ENCODE measurements at regions not wholly inside any gene's neighbourhood (a gene's known extent, or its start where the extent isn't known, plus 50 kb on each side); places are given as distances from the start of the nearest gene placed in this dataset.

DNA sequence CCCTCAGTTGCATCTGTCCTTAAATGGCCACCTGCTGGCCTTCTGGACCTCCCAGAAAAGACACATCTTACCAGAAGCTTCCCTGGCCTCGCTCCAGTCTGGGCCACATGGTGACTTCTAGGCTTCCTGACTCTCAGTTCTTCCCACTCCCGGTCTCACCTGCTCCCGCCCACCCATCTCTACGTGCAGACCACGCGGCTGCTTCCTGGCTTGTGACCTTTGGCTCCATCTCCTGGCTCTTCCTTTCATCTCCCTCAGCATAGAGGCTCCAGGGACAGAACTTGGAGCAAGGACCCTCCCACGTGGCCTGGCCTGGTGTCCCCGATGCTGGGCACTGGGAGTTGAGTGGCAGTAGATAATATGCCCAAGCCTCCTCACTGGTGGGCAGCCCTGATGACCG lies 124.9 kb upstream of the IRF2BP2 start (continued):
- TF ChIP-seq, protein P1, sequence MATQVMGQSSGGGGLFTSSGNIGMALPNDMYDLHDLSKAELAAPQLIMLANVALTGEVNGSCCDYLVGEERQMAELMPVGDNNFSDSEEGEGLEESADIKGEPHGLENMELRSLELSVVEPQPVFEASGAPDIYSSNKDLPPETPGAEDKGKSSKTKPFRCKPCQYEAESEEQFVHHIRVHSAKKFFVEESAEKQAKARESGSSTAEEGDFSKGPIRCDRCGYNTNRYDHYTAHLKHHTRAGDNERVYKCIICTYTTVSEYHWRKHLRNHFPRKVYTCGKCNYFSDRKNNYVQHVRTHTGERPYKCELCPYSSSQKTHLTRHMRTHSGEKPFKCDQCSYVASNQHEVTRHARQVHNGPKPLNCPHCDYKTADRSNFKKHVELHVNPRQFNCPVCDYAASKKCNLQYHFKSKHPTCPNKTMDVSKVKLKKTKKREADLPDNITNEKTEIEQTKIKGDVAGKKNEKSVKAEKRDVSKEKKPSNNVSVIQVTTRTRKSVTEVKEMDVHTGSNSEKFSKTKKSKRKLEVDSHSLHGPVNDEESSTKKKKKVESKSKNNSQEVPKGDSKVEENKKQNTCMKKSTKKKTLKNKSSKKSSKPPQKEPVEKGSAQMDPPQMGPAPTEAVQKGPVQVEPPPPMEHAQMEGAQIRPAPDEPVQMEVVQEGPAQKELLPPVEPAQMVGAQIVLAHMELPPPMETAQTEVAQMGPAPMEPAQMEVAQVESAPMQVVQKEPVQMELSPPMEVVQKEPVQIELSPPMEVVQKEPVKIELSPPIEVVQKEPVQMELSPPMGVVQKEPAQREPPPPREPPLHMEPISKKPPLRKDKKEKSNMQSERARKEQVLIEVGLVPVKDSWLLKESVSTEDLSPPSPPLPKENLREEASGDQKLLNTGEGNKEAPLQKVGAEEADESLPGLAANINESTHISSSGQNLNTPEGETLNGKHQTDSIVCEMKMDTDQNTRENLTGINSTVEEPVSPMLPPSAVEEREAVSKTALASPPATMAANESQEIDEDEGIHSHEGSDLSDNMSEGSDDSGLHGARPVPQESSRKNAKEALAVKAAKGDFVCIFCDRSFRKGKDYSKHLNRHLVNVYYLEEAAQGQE (IDR thresholded peaks at IDR 0.05; ENCODE audit: borderline replicate concordance): peak; percentile 82
- TF ChIP-seq, protein P1 (CRISPR knock-in tag; IDR thresholded peaks at IDR 0.05; ENCODE audit: low read depth): no peak
- TF ChIP-seq KLF13 (tag; IDR thresholded peaks at IDR 0.05; ENCODE audit: borderline replicate concordance, low read depth) (0 out of 2 replicates have a peak, but pooled peaks have one; percentile 31), ELF4 (CRISPR knock-in tag; IDR thresholded peaks at IDR 0.05) (peak; percentile 69; the same call in 1 of the 2 replicates), ZEB2 (IDR thresholded peaks at IDR 0.05) (0 out of 2 replicates have a peak, but pooled peaks have one; percentile 46), XRCC3 (IDR thresholded peaks at IDR 0.05) (no peak)
- TF ChIP-seq, protein P2, sequence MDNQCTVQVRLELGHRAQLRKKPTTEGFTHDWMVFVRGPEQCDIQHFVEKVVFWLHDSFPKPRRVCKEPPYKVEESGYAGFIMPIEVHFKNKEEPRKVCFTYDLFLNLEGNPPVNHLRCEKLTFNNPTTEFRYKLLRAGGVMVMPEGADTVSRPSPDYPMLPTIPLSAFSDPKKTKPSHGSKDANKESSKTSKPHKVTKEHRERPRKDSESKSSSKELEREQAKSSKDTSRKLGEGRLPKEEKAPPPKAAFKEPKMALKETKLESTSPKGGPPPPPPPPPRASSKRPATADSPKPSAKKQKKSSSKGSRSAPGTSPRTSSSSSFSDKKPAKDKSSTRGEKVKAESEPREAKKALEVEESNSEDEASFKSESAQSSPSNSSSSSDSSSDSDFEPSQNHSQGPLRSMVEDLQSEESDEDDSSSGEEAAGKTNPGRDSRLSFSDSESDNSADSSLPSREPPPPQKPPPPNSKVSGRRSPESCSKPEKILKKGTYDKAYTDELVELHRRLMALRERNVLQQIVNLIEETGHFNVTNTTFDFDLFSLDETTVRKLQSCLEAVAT (IDR thresholded peaks at IDR 0.05): 0 out of 4 replicates have a peak, but pooled peaks have one; percentile 32 to 50
- TF ChIP-seq, protein P3, sequence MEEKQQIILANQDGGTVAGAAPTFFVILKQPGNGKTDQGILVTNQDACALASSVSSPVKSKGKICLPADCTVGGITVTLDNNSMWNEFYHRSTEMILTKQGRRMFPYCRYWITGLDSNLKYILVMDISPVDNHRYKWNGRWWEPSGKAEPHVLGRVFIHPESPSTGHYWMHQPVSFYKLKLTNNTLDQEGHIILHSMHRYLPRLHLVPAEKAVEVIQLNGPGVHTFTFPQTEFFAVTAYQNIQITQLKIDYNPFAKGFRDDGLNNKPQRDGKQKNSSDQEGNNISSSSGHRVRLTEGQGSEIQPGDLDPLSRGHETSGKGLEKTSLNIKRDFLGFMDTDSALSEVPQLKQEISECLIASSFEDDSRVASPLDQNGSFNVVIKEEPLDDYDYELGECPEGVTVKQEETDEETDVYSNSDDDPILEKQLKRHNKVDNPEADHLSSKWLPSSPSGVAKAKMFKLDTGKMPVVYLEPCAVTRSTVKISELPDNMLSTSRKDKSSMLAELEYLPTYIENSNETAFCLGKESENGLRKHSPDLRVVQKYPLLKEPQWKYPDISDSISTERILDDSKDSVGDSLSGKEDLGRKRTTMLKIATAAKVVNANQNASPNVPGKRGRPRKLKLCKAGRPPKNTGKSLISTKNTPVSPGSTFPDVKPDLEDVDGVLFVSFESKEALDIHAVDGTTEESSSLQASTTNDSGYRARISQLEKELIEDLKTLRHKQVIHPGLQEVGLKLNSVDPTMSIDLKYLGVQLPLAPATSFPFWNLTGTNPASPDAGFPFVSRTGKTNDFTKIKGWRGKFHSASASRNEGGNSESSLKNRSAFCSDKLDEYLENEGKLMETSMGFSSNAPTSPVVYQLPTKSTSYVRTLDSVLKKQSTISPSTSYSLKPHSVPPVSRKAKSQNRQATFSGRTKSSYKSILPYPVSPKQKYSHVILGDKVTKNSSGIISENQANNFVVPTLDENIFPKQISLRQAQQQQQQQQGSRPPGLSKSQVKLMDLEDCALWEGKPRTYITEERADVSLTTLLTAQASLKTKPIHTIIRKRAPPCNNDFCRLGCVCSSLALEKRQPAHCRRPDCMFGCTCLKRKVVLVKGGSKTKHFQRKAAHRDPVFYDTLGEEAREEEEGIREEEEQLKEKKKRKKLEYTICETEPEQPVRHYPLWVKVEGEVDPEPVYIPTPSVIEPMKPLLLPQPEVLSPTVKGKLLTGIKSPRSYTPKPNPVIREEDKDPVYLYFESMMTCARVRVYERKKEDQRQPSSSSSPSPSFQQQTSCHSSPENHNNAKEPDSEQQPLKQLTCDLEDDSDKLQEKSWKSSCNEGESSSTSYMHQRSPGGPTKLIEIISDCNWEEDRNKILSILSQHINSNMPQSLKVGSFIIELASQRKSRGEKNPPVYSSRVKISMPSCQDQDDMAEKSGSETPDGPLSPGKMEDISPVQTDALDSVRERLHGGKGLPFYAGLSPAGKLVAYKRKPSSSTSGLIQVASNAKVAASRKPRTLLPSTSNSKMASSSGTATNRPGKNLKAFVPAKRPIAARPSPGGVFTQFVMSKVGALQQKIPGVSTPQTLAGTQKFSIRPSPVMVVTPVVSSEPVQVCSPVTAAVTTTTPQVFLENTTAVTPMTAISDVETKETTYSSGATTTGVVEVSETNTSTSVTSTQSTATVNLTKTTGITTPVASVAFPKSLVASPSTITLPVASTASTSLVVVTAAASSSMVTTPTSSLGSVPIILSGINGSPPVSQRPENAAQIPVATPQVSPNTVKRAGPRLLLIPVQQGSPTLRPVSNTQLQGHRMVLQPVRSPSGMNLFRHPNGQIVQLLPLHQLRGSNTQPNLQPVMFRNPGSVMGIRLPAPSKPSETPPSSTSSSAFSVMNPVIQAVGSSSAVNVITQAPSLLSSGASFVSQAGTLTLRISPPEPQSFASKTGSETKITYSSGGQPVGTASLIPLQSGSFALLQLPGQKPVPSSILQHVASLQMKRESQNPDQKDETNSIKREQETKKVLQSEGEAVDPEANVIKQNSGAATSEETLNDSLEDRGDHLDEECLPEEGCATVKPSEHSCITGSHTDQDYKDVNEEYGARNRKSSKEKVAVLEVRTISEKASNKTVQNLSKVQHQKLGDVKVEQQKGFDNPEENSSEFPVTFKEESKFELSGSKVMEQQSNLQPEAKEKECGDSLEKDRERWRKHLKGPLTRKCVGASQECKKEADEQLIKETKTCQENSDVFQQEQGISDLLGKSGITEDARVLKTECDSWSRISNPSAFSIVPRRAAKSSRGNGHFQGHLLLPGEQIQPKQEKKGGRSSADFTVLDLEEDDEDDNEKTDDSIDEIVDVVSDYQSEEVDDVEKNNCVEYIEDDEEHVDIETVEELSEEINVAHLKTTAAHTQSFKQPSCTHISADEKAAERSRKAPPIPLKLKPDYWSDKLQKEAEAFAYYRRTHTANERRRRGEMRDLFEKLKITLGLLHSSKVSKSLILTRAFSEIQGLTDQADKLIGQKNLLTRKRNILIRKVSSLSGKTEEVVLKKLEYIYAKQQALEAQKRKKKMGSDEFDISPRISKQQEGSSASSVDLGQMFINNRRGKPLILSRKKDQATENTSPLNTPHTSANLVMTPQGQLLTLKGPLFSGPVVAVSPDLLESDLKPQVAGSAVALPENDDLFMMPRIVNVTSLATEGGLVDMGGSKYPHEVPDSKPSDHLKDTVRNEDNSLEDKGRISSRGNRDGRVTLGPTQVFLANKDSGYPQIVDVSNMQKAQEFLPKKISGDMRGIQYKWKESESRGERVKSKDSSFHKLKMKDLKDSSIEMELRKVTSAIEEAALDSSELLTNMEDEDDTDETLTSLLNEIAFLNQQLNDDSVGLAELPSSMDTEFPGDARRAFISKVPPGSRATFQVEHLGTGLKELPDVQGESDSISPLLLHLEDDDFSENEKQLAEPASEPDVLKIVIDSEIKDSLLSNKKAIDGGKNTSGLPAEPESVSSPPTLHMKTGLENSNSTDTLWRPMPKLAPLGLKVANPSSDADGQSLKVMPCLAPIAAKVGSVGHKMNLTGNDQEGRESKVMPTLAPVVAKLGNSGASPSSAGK (IDR thresholded peaks at IDR 0.05): peak; percentile 96

Measured in K562 (cell line).